LHCN-M2 (cell line): ENCODE measurements at regions not wholly inside any gene's neighbourhood (a gene's known extent, or its start where the extent isn't known, plus 50 kb on each side); places are given as distances from the start of the nearest gene placed in this dataset.
A peak's percentile ranks its signal among the peaks of the same experiment; 100 is the strongest.

Source experiments
- DNase-seq: peaks from one replicate; pipeline ENCODE4 v3.0.0-alpha.2; 2012; ENCODE audit warnings: low read depth

DNA sequence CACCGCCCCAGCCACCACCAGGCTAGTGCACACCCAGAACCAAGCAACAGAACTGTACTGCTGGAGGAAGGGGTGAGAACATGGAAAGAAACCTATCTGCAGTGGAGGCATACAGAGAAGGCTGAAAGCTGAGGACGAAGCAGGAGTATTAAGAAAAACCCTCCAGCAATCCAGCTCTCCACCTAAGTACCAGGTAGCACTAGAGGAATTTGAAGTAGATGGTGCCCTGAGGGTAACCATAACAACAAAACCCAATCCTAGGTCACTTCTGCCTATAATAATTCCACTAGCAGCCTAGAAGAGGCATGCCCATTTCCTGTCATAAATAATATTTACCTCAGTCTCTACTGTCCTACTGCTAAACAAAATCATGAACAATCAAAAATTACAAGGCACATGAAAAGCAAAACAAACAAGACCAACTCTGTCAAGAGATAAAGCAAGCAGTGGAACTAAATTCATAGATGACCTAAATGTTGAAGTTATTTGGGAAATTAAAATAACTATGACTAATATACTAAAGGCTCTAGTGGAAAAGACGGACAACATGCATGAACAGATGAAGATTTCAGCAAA lies 51.1 kb downstream of the HYCC1 start:
- peak; percentile 14 for DNase-seq

GRCh38 chr7:22958742-22959141 lies 55.2 kb downstream of the HYCC1 start:
- DNase-seq: no peak

GRCh38 chr7:22954251-22954650 lies 59.7 kb downstream of the HYCC1 start:
- DNase-seq: no peak

DNA sequence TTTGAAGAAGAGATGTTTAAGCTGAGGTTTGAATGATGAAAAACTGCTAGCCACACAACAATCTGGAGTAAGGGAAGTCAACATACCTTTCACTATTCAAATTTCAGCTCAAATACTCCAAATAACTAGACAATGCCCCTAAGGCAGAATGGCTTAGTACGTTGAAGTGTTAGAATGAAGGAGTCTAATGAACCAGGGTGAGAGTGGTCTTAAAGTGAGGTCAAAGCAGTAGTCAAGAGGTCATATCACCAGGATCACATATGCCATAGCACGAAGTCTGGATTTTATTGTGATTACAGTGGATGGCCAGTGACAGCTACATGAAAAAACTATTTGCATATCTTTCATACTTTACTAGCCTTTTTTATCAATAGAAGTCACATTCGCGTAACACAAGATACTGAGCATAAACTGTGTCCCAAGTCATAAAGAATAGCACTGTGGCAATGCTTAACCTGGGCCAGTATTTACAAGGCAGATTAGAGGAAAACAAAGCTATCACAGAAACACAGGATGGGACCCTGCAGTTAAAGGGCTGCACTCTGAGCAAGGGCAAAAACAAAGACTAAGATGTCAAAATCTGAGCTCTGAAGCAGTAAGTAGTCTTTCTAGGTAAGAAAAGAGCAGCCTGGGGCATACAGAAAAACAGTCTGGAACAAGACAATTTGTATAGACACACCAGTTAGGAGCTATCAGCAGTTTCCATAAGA lies 61.5 kb downstream of the HYCC1 start:
- DNase-seq: no peak

- no peak for DNase-seq
Observed at GRCh38 chr7:22949944-22950343, 64.0 kb downstream of the HYCC1 start.

- DNase-seq: no peak
Observed at GRCh38 chr7:22949221-22949620, 64.7 kb downstream of the HYCC1 start.

- DNase-seq: no peak
Observed at GRCh38 chr7:22948770-22949169, 65.2 kb downstream of the HYCC1 start.

GRCh38 chr7:22945584-22945983 lies 68.3 kb downstream of the HYCC1 start:
- DNase-seq: no peak

GRCh38 chr7:22944510-22944909 lies 69.4 kb downstream of the HYCC1 start:
- DNase-seq: no peak

GRCh38 chr7:22944022-22944421 lies 69.9 kb downstream of the HYCC1 start:
- peak; percentile 32 for DNase-seq

DNA sequence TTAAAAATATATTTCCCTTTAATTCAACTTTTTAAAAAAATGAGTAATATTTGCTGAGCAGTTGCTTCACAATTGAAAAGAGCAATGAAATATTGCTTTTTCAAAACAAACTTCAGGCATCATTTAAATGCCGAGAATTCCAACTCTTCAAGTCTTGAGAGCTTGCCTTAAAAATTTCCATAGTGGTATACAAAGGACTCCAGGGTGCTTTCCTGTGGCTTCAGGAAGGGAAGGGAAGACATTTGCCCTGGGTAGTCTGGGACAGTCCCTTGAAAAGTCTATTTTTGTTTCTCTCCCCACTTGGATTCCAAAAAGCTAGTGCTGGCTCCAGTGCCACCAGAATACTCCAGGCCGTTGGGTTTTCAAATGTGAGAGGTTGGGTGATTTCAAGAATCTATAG lies 71.7 kb downstream of the HYCC1 start:
- no peak for DNase-seq

DNA sequence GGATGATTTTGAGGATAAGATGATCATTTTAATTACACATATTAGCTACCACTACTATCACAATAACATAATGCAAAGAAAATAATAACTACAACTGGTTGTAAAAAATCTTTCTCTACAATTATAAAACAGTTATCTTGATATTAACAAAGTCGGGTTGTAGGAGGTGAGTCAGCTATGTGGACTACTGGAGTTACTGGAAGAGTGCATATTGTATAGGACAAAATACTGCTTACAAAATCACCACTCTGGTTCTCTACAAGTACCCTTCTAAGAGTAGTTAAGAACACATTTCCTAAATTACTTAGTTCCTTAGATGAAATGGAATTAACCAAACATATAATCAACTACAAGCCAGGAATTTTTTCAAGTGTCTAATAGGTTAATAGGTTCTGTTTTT lies 74.1 kb downstream of the HYCC1 start:
- DNase-seq: no peak

GRCh38 chr7:22937946-22938345 lies 76.0 kb downstream of the HYCC1 start:
- DNase-seq: no peak

GRCh38 chr7:22936246-22936645 lies 77.7 kb downstream of the HYCC1 start:
- DNase-seq: no peak

- DNase-seq: peak; percentile 47
Observed at GRCh38 chr7:22935269-22935668, 78.7 kb downstream of the HYCC1 start.

GRCh38 chr7:22934473-22935065 lies 79.4 kb downstream of the HYCC1 start:
- peak; percentile 98 for DNase-seq

GRCh38 chr7:22934023-22934422 lies 79.9 kb downstream of the HYCC1 start:
- no peak for DNase-seq

GRCh38 chr7:22932896-22933295 lies 81.0 kb downstream of the HYCC1 start:
- DNase-seq: no peak

GRCh38 chr7:22931011-22931410 lies 82.9 kb downstream of the HYCC1 start:
- no peak for DNase-seq

DNA sequence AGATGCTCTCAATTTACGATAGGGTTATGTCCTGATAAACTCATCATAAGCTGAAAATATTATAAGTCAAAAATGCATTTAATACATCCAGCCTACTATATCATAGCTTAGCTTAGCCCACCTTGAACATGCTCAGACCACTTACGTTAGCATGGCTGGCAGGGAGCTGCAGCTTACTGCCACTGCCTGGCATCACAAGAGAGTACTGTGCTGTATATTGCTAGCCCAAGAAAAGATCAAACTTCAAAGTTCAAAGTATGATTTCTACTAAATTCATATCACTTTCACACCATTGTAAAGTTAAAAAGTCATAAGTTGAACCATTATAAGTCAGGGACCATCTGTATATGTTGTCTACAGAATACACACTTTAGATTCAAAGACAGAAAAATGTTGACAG lies 91.6 kb downstream of the HYCC1 start:
- DNase-seq: no peak

GRCh38 chr7:22921386-22922086 lies 92.4 kb downstream of the HYCC1 start:
- DNase-seq: no peak

DNA sequence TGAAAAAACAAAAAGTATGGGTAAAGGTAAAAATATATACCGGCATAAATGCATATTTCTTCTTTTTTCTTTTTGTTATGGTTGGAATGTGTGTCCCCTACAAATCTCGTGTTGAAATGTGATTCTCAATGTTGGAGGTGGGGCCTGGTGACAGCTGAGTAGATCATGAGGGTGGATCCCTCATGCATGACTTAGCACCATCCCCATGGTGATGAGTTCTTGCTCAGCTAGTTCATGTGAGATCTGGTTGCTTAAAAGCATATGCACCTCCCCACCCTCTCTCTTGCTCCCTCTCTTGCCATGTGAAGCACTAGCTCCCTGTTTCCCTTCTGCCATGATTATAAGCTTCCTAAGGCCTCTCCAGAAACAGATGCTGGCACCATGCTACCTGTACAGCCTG lies 93.3 kb downstream of the HYCC1 start:
- peak; percentile 58 for DNase-seq

DNA sequence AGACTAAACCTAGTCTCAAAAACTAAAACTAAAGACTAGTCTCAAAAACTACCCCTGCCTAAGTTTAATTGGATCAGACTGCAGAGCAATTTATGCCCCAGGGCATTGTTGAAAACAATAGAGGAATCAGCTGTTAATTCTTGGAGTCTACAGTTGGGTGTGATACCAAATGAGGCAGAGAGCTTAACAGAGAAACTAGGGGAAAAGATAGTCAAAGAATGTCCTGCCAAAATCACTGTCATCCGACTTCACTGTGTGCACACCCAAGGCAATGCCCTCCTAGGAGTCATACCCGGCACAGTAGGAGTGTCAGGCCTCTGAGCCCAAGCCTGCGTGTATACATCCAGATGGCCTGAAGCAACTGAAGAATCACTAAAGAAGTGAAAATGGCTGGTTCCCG lies 90.5 kb upstream of the TOMM7 start:
- DNase-seq: no peak
